Activated CD4-positive, alpha-beta T cell treated with anti-CD3 and anti-CD28 coated beads, Interleukin-2, amount 10 ng/mL, durations not matched to agents 7 days and 5 days (primary cell): ENCODE measurements at regions not wholly inside any gene's neighbourhood (a gene's known extent, or its start where the extent isn't known, plus 50 kb on each side); places are given as distances from the start of the nearest gene placed in this dataset.

ENCODE experiments used
- CTCF ChIA-PET: fragments of 350-600 bp; sonication (Branson Sonifier 250); formaldehyde crosslinking; loops from one replicate; lab custom pipeline; 2021; ENCODE audit warnings: antibody characterized with exemption; lab: Charles Lee
- POLR2A ChIA-PET: fragments of 350-600 bp; sonication (Branson Sonifier 250); formaldehyde crosslinking; loops from one replicate; lab custom pipeline; 2021; ENCODE audit warnings: antibody characterized with exemption; lab: Charles Lee
- DNase-seq: peaks from one replicate; pipeline ENCODE4 v3.0.0-alpha.2; 2020
- H3K27ac Mint-ChIP-seq: one replicate; pipeline ENCODE4 v1.8.0; 2021; ENCODE audit warnings: mild to moderate bottlenecking, moderate library complexity, mixed read lengths
- H3K27me3 Mint-ChIP-seq: one replicate; pipeline ENCODE4 v1.8.0; 2021; ENCODE audit warnings: mixed read lengths
- H3K36me3 Mint-ChIP-seq: one replicate; pipeline ENCODE4 v1.8.0; 2021; ENCODE audit warnings: low read depth, mixed read lengths
- H3K4me1 Mint-ChIP-seq: one replicate; pipeline ENCODE4 v1.8.0; 2021; ENCODE audit warnings: mixed read lengths
- H3K4me3 Mint-ChIP-seq: one replicate; pipeline ENCODE4 v1.8.0; 2021; ENCODE audit warnings: mild to moderate bottlenecking, moderate library complexity, mixed read lengths
- H3K9me3 Mint-ChIP-seq: one replicate; pipeline ENCODE4 v1.8.0; 2021; ENCODE audit warnings: mixed read lengths

GRCh38 chr14:58884442-58884841 is 246.7 kb downstream of the DACT1 start:
- ChIA-PET CTCF (no interaction called here), POLR2A (no interaction called here)
- H3K4me3 Mint-ChIP-seq = no peak overlapping the region
- peaks cover 2% of the 10 kb centered on the region for H3K9me3 Mint-ChIP-seq
- no peak overlapping the region for H3K27ac Mint-ChIP-seq
- no peak for DNase-seq
- H3K27me3 Mint-ChIP-seq = peaks cover 2% of the 10 kb centered on the region
- no peaks in the 10 kb centered on the region for H3K36me3 Mint-ChIP-seq
- no peaks in the 10 kb centered on the region for H3K4me1 Mint-ChIP-seq

- no peak for DNase-seq
- peaks cover 2% of the 10 kb centered on the region for H3K9me3 Mint-ChIP-seq
- no peaks in the 10 kb centered on the region for H3K36me3 Mint-ChIP-seq
- ChIA-PET POLR2A (no interaction called here), CTCF (no interaction called here)
- H3K27ac Mint-ChIP-seq = no peak overlapping the region
- H3K27me3 Mint-ChIP-seq = peaks cover 6% of the 10 kb centered on the region
- no peak overlapping the region for H3K4me3 Mint-ChIP-seq
- no peaks in the 10 kb centered on the region for H3K4me1 Mint-ChIP-seq
Observed at GRCh38 chr14:58887931-58888330, 250.2 kb downstream of the DACT1 start.

GRCh38 chr14:58898655-58899316 is 261.0 kb downstream of the DACT1 start:
- no peaks in the 10 kb centered on the region for H3K9me3 Mint-ChIP-seq
- POLR2A ChIA-PET = no interaction called here
- no peak for DNase-seq
- CTCF ChIA-PET = no interaction called here
- peaks cover 20% of the 10 kb centered on the region for H3K27me3 Mint-ChIP-seq
- H3K36me3 Mint-ChIP-seq = no peaks in the 10 kb centered on the region
- no peak overlapping the region for H3K4me3 Mint-ChIP-seq
- H3K27ac Mint-ChIP-seq = no peak overlapping the region
- no peaks in the 10 kb centered on the region for H3K4me1 Mint-ChIP-seq

- Mint-ChIP-seq H3K4me1 (no peaks in the 10 kb centered on the region), H3K9me3 (no peaks in the 10 kb centered on the region), H3K4me3 (no peak overlapping the region), H3K27ac (no peak overlapping the region), H3K36me3 (no peaks in the 10 kb centered on the region), H3K27me3 (peaks cover 15% of the 10 kb centered on the region)
- POLR2A ChIA-PET = no interaction called here
- CTCF ChIA-PET = no interaction called here
- DNase-seq = no peak
Observed at GRCh38 chr14:58899317-58899713, 261.6 kb downstream of the DACT1 start.

GRCh38 chr14:58901826-58902225 is 264.1 kb downstream of the DACT1 start:
- no peak for DNase-seq
- ChIA-PET POLR2A (no interaction called here), CTCF (no interaction called here)
- Mint-ChIP-seq H3K9me3 (no peaks in the 10 kb centered on the region), H3K36me3 (no peaks in the 10 kb centered on the region), H3K27me3 (peaks cover 4% of the 10 kb centered on the region), H3K4me3 (no peak overlapping the region), H3K4me1 (no peaks in the 10 kb centered on the region), H3K27ac (no peak overlapping the region)

GRCh38 chr14:58904776-58905175 is 267.0 kb downstream of the DACT1 start:
- CTCF ChIA-PET = interaction anchor here (0.7 kb wide), 1 partner anchor 364 kb away, joined by 3 read pairs; no protein-coding TSS in a partner anchor
- Mint-ChIP-seq H3K9me3 (no peaks in the 10 kb centered on the region), H3K36me3 (no peaks in the 10 kb centered on the region), H3K27me3 (peaks cover 2% of the 10 kb centered on the region), H3K4me3 (no peak overlapping the region), H3K4me1 (no peaks in the 10 kb centered on the region), H3K27ac (no peak overlapping the region)
- POLR2A ChIA-PET = no interaction called here
- DNase-seq = no peak

GRCh38 chr14:58907803-58908202 is 270.0 kb downstream of the DACT1 start:
- no peak for DNase-seq
- CTCF ChIA-PET = no interaction called here
- H3K27ac Mint-ChIP-seq = no peak overlapping the region
- H3K4me1 Mint-ChIP-seq = no peaks in the 10 kb centered on the region
- H3K9me3 Mint-ChIP-seq = no peaks in the 10 kb centered on the region
- no peak overlapping the region for H3K4me3 Mint-ChIP-seq
- POLR2A ChIA-PET = no interaction called here
- peaks cover 2% of the 10 kb centered on the region for H3K27me3 Mint-ChIP-seq
- no peaks in the 10 kb centered on the region for H3K36me3 Mint-ChIP-seq

- no peak for DNase-seq
- ChIA-PET POLR2A (no interaction called here), CTCF (no interaction called here)
- Mint-ChIP-seq H3K27me3 (no peaks in the 10 kb centered on the region), H3K27ac (no peak overlapping the region), H3K4me3 (no peak overlapping the region), H3K36me3 (no peaks in the 10 kb centered on the region), H3K9me3 (no peaks in the 10 kb centered on the region), H3K4me1 (no peaks in the 10 kb centered on the region)
Observed at GRCh38 chr14:58912287-58912686, 274.5 kb downstream of the DACT1 start.

GRCh38 chr14:58912799-58913432 is 275.2 kb downstream of the DACT1 start:
- Mint-ChIP-seq H3K9me3 (no peaks in the 10 kb centered on the region), H3K4me1 (no peaks in the 10 kb centered on the region), H3K27me3 (no peaks in the 10 kb centered on the region), H3K36me3 (no peaks in the 10 kb centered on the region), H3K27ac (no peak overlapping the region), H3K4me3 (no peak overlapping the region)
- DNase-seq = no peak
- ChIA-PET CTCF (no interaction called here), POLR2A (no interaction called here)

GRCh38 chr14:58914279-58914855 is 274.1 kb upstream of the DAAM1 start:
- Mint-ChIP-seq H3K4me3 (no peak overlapping the region), H3K27ac (no peak overlapping the region), H3K36me3 (no peaks in the 10 kb centered on the region)

GRCh38 chr14:58915646-58916045 is 272.8 kb upstream of the DAAM1 start:
- H3K4me1 Mint-ChIP-seq = no peaks in the 10 kb centered on the region
- ChIA-PET POLR2A (no interaction called here), CTCF (no interaction called here)
- H3K27ac Mint-ChIP-seq = no peak overlapping the region
- no peaks in the 10 kb centered on the region for H3K36me3 Mint-ChIP-seq
- H3K9me3 Mint-ChIP-seq = no peaks in the 10 kb centered on the region
- no peak overlapping the region for H3K4me3 Mint-ChIP-seq
- H3K27me3 Mint-ChIP-seq = peaks cover 2% of the 10 kb centered on the region
- no peak for DNase-seq

More at GRCh38 chr14:58914279-58914855, 274.1 kb upstream of the DAAM1 start:
- no peak for DNase-seq
- ChIA-PET POLR2A (no interaction called here), CTCF (no interaction called here)
- Mint-ChIP-seq H3K4me1 (no peaks in the 10 kb centered on the region), H3K9me3 (no peaks in the 10 kb centered on the region), H3K27me3 (no peaks in the 10 kb centered on the region)

GRCh38 chr14:58918066-58918738 is 270.3 kb upstream of the DAAM1 start:
- CTCF ChIA-PET = no interaction called here
- no peak for DNase-seq

GRCh38 chr14:58919217-58919616 is 269.2 kb upstream of the DAAM1 start:
- CTCF ChIA-PET = no interaction called here
- peaks cover 6% of the 10 kb centered on the region for H3K27me3 Mint-ChIP-seq
- DNase-seq = no peak
- H3K9me3 Mint-ChIP-seq = no peaks in the 10 kb centered on the region
- no peak overlapping the region for H3K27ac Mint-ChIP-seq
- no peaks in the 10 kb centered on the region for H3K4me1 Mint-ChIP-seq
- POLR2A ChIA-PET = no interaction called here
- no peak overlapping the region for H3K4me3 Mint-ChIP-seq
- no peaks in the 10 kb centered on the region for H3K36me3 Mint-ChIP-seq

More at GRCh38 chr14:58918066-58918738, 270.3 kb upstream of the DAAM1 start:
- Mint-ChIP-seq H3K4me3 (no peak overlapping the region), H3K27ac (no peak overlapping the region), H3K4me1 (no peaks in the 10 kb centered on the region), H3K36me3 (no peaks in the 10 kb centered on the region), H3K27me3 (peaks cover 6% of the 10 kb centered on the region), H3K9me3 (no peaks in the 10 kb centered on the region)
- POLR2A ChIA-PET = no interaction called here
